Thymus (tissue), 11 donors: ENCODE measurements at regions not wholly inside any gene's neighbourhood (a gene's known extent, or its start where the extent isn't known, plus 50 kb on each side); places are given as distances from the start of the nearest gene placed in this dataset.

Experiments used
- DNase-seq, 9 donors: peaks; one replicate each; pipeline ENCODE4 v3.0.0-alpha.2; 2013; ENCODE audit warnings: low spot score in 9 of 9, low read depth in 6 of 9, missing footprints in 1 of 9
- H3K27ac ChIP-seq, 2 donors: one replicate each; pipeline ENCODE4 v1.5.1; 2013; ENCODE audit warnings: control low read depth in 1 of 2, low read depth in 1 of 2, low read length in 1 of 2, mild to moderate bottlenecking in 1 of 2, moderate library complexity in 1 of 2
- H3K27me3 ChIP-seq, 2 donors: one replicate each; pipeline ENCODE4 v1.5.1; 2013; ENCODE audit warnings: low read length in 1 of 2; ENCODE audit not compliant: control insufficient read depth in 2 of 2, insufficient read depth in 1 of 2
- H3K36me3 ChIP-seq, 2 donors: one replicate each; pipeline ENCODE4 v1.5.1; 2013; ENCODE audit warnings: low read length in 1 of 2, mild to moderate bottlenecking in 1 of 2, moderate library complexity in 1 of 2; ENCODE audit not compliant: control insufficient read depth in 2 of 2, insufficient read depth in 2 of 2
- H3K4me1 ChIP-seq, 2 donors: one replicate each; pipeline ENCODE4 v1.5.1; 2013; ENCODE audit warnings: low read length in 2 of 2; ENCODE audit not compliant: control insufficient read depth in 2 of 2, insufficient read depth in 2 of 2
- H3K4me3 ChIP-seq, 2 donors: one replicate each; pipeline ENCODE4 v1.5.1; 2013; ENCODE audit warnings: low read length in 2 of 2, control low read depth in 1 of 2, mild to moderate bottlenecking in 1 of 2
- H3K9me3 ChIP-seq, 2 donors: one replicate each; pipeline ENCODE4 v1.5.1; 2013; ENCODE audit warnings: low read length in 1 of 2, mild to moderate bottlenecking in 1 of 2; ENCODE audit not compliant: control insufficient read depth in 2 of 2, insufficient read depth in 1 of 2
- WGBS: extraction: QIAGEN DNeasy Blood & Tissue Kit; methylation state at CpG from one replicate; pipeline ENCODE4 v1.1.7; 2013; 5-methylcytosine and 5-hydroxymethylcytosine counted together
- donor health status: healthy.

GRCh38 chr12:46506961-46507360 lies 134.4 kb upstream of the SLC38A2 start:
- WGBS: 92% methylated on average over 1 of the region's 1 CpG
- Histone ChIP-seq H3K4me3 (no peak overlapping the region), H3K9me3 (peaks cover 0 to 3% of the 10 kb centered on the region in 2 donors), H3K27ac (no peak overlapping the region), H3K4me1 (no peaks in the 10 kb centered on the region), H3K36me3 (no peaks in the 10 kb centered on the region), H3K27me3 (no peaks in the 10 kb centered on the region)
- DNase-seq: no peak

- peaks cover 0 to 3% of the 10 kb centered on the region in 2 donors for H3K9me3 ChIP-seq
- no peaks in the 10 kb centered on the region for H3K27me3 ChIP-seq
- no peak overlapping the region for H3K27ac ChIP-seq
- no peaks in the 10 kb centered on the region for H3K4me1 ChIP-seq
- DNase-seq: no peak
- no peak overlapping the region for H3K4me3 ChIP-seq
- WGBS: 98% methylated on average over 2 of the region's 2 CpGs
- no peaks in the 10 kb centered on the region for H3K36me3 ChIP-seq
Observed at GRCh38 chr12:46506198-46506597, 133.6 kb upstream of the SLC38A2 start.

- Histone ChIP-seq H3K27me3 (no peaks in the 10 kb centered on the region), H3K4me1 (no peaks in the 10 kb centered on the region), H3K27ac (no peak overlapping the region), H3K4me3 (no peak overlapping the region), H3K9me3 (peaks cover 0 to 3% of the 10 kb centered on the region in 2 donors), H3K36me3 (no peaks in the 10 kb centered on the region)
- 93% methylated on average over 1 of the region's 1 CpG for WGBS
- DNase-seq: no peak
Observed at GRCh38 chr12:46504494-46504893, 131.9 kb upstream of the SLC38A2 start.

GRCh38 chr12:46503637-46504175 lies 131.1 kb upstream of the SLC38A2 start:
- WGBS: 94% methylated on average over 1 of the region's 1 CpG
- Histone ChIP-seq H3K4me1 (no peaks in the 10 kb centered on the region), H3K36me3 (no peaks in the 10 kb centered on the region), H3K9me3 (peaks cover 0 to 3% of the 10 kb centered on the region in 2 donors), H3K4me3 (no peak overlapping the region), H3K27me3 (no peaks in the 10 kb centered on the region), H3K27ac (no peak overlapping the region)
- DNase-seq: no peak

- no peaks in the 10 kb centered on the region for H3K9me3 ChIP-seq
Observed at GRCh38 chr12:46500673-46501072, 128.1 kb upstream of the SLC38A2 start.

GRCh38 chr12:46499901-46500300 lies 127.3 kb upstream of the SLC38A2 start:
- 97% methylated on average over 2 of the region's 2 CpGs for WGBS
- H3K27ac ChIP-seq: no peak overlapping the region
- DNase-seq: no peak

More at GRCh38 chr12:46500673-46501072, 128.1 kb upstream of the SLC38A2 start:
- Histone ChIP-seq H3K4me1 (no peaks in the 10 kb centered on the region), H3K36me3 (no peaks in the 10 kb centered on the region), H3K27ac (no peak overlapping the region), H3K27me3 (no peaks in the 10 kb centered on the region), H3K4me3 (no peak overlapping the region)
- WGBS: 96% methylated on average over 1 of the region's 1 CpG
- DNase-seq: no peak

GRCh38 chr12:46499226-46499625 lies 126.7 kb upstream of the SLC38A2 start:
- no peak overlapping the region for H3K4me3 ChIP-seq

More at GRCh38 chr12:46499901-46500300, 127.3 kb upstream of the SLC38A2 start:
- Histone ChIP-seq H3K27me3 (no peaks in the 10 kb centered on the region), H3K4me3 (no peak overlapping the region), H3K4me1 (no peaks in the 10 kb centered on the region), H3K36me3 (no peaks in the 10 kb centered on the region), H3K9me3 (no peaks in the 10 kb centered on the region)

GRCh38 chr12:46497739-46498138 lies 125.2 kb upstream of the SLC38A2 start:
- no peaks in the 10 kb centered on the region for H3K4me1 ChIP-seq
- H3K27me3 ChIP-seq: no peaks in the 10 kb centered on the region
- 97% methylated on average over 1 of the region's 1 CpG for WGBS
- no peak for DNase-seq
- H3K36me3 ChIP-seq: no peaks in the 10 kb centered on the region
- no peaks in the 10 kb centered on the region for H3K9me3 ChIP-seq
- H3K4me3 ChIP-seq: no peak overlapping the region
- no peak overlapping the region for H3K27ac ChIP-seq

More at GRCh38 chr12:46499226-46499625, 126.7 kb upstream of the SLC38A2 start:
- no peaks in the 10 kb centered on the region for H3K27me3 ChIP-seq
- no peaks in the 10 kb centered on the region for H3K9me3 ChIP-seq
- H3K4me1 ChIP-seq: no peaks in the 10 kb centered on the region
- no peak for DNase-seq
- 98% methylated on average over 1 of the region's 1 CpG for WGBS
- H3K36me3 ChIP-seq: no peaks in the 10 kb centered on the region
- no peak overlapping the region for H3K27ac ChIP-seq

- no peak for DNase-seq
- WGBS: 76% methylated on average over 1 of the region's 1 CpG
- H3K27ac ChIP-seq: no peak overlapping the region
Observed at GRCh38 chr12:46494424-46494823, 121.9 kb upstream of the SLC38A2 start.

GRCh38 chr12:46493834-46494181 lies 121.2 kb upstream of the SLC38A2 start:
- Histone ChIP-seq H3K4me1 (no peaks in the 10 kb centered on the region), H3K9me3 (no peaks in the 10 kb centered on the region), H3K27ac (no peak overlapping the region), H3K4me3 (no peak overlapping the region), H3K27me3 (no peaks in the 10 kb centered on the region), H3K36me3 (no peaks in the 10 kb centered on the region)
- DNase-seq: no peak
- 98% methylated on average over 4 of the region's 4 CpGs for WGBS

More at GRCh38 chr12:46494424-46494823, 121.9 kb upstream of the SLC38A2 start:
- Histone ChIP-seq H3K27me3 (no peaks in the 10 kb centered on the region), H3K36me3 (no peaks in the 10 kb centered on the region), H3K4me1 (no peaks in the 10 kb centered on the region), H3K4me3 (no peak overlapping the region), H3K9me3 (no peaks in the 10 kb centered on the region)
